Stimulated activated naive CD4-positive, alpha-beta T cell treated with Interleukin-2 at 50 U/mL for 16 hours (primary cell): ENCODE measurements at regions not wholly inside any gene's neighbourhood (a gene's known extent, or its start where the extent isn't known, plus 50 kb on each side); places are given as distances from the start of the nearest gene placed in this dataset.

ENCODE experiments used
- DNase-seq: peaks from one replicate; lab custom pipeline; 2025; lab: John Stamatoyannopoulos, UW

GRCh38 chr17:6213859-6214258 lies 143.7 kb downstream of the WSCD1 start:
- no peak for DNase-seq

- DNase-seq: no peak
Observed at GRCh38 chr17:6212766-6213165, 142.6 kb downstream of the WSCD1 start.

GRCh38 chr17:6209829-6210228 lies 139.7 kb downstream of the WSCD1 start:
- no peak for DNase-seq

- DNase-seq: no peak
Observed at GRCh38 chr17:6208608-6209180, 138.5 kb downstream of the WSCD1 start.

- no peak for DNase-seq
Observed at GRCh38 chr17:6205525-6205924, 135.3 kb downstream of the WSCD1 start.

GRCh38 chr17:6205033-6205432 lies 134.9 kb downstream of the WSCD1 start:
- no peak for DNase-seq

- DNase-seq: no peak
Observed at GRCh38 chr17:6204203-6204722, 134.1 kb downstream of the WSCD1 start.

GRCh38 chr17:6196355-6196754 lies 126.2 kb downstream of the WSCD1 start:
- no peak for DNase-seq

- DNase-seq: no peak
Observed at GRCh38 chr17:6195123-6195522, 124.9 kb downstream of the WSCD1 start.

GRCh38 chr17:6191405-6192324 lies 121.5 kb downstream of the WSCD1 start:
- no peak for DNase-seq

- DNase-seq: no peak
Observed at GRCh38 chr17:6187836-6188235, 117.7 kb downstream of the WSCD1 start.

GRCh38 chr17:6186998-6187397 lies 116.8 kb downstream of the WSCD1 start:
- DNase-seq: no peak

- DNase-seq: no peak
Observed at GRCh38 chr17:6184508-6184907, 114.3 kb downstream of the WSCD1 start.

- DNase-seq: no peak
Observed at GRCh38 chr17:6179017-6179416, 108.8 kb downstream of the WSCD1 start.

GRCh38 chr17:6177941-6178694 lies 107.9 kb downstream of the WSCD1 start:
- DNase-seq: no peak
